AG04449 (cell line): ENCODE measurements at regions not wholly inside any gene's neighbourhood (a gene's known extent, or its start where the extent isn't known, plus 50 kb on each side); places are given as distances from the start of the nearest gene placed in this dataset.

Experiments
- CTCF ChIA-PET: fragments of 350-600 bp; formaldehyde crosslinking; extraction: SDS; loops from one replicate; lab custom pipeline; 2021; ENCODE audit warnings: antibody characterized with exemption; lab: Yijun Ruan, JAX
- POLR2A ChIA-PET: fragments of 400-600, 350-600 bp; formaldehyde crosslinking; extraction: SDS; loops from one replicate; lab custom pipeline; 2020; ENCODE audit warnings: antibody characterized with exemption, inconsistent platforms; lab: Yijun Ruan, JAX
- DNase-seq: peaks from one replicate; pipeline ENCODE4 v3.0.0-alpha.2; 2010; ENCODE audit warnings: low read depth, low spot score
- H3K4me3 ChIP-seq: 2 replicates; pipeline ENCODE4 v1.5.1; 2011; ENCODE audit warnings: low read depth, mild to moderate bottlenecking, control low read depth, low read length
- TF ChIP-seq, protein P1 (sequence below): IDR thresholded peaks from one replicate; pipeline ENCODE4 v1.5.1; 2011; ENCODE audit warnings: mild to moderate bottlenecking, moderate library complexity, low read length, control low read depth, inconsistent platforms; ENCODE audit not compliant: insufficient read depth; ENCODE audit errors: missing control alignments

GRCh38 chr15:100783760-100784492, 95.7 kb upstream of the ALDH1A3 start:
- DNase-seq: no peak

DNA sequence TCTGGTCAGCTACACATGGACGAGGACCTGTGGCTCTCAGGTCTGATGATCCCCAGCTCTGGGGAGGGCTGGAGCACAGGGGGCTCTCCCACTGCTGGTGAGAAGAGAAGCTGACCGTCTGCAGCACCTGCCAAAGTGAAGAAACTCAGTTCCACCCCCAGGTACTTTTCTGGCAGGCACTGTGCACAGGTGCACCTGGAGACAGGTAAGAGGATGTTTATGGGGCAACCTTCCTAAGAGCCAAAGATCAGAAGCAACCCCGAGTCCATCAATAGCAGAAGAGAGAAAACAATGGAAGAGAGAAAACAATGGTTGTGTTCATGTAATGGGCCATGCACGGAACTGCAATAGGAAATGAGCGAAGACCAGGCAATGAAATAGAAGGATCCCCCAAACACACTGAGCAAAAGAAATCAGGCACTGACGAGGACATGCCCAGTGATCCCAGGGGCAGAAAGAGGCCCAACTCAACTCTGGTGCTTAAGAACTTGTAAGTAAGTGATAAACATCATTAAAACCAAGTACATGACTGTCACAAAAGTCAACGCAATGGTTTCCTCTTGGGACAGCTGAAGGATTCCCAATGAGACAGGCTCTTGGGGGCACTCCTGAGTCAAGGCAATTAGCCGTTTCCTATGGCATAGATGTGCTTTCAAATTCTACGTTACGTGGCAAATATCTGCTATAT, 95.0 kb upstream of the ALDH1A3 start:
- no peak for DNase-seq
- no peak overlapping the region for H3K4me3 ChIP-seq
- ChIA-PET POLR2A (no interaction called here), CTCF (interaction anchor here (0.8 to 1.5 kb wide), 3 partner anchors 7 to 9 kb away, joined by 3 to 4 read pairs (median 4); no protein-coding TSS in a partner anchor)
- TF ChIP-seq, protein P1, sequence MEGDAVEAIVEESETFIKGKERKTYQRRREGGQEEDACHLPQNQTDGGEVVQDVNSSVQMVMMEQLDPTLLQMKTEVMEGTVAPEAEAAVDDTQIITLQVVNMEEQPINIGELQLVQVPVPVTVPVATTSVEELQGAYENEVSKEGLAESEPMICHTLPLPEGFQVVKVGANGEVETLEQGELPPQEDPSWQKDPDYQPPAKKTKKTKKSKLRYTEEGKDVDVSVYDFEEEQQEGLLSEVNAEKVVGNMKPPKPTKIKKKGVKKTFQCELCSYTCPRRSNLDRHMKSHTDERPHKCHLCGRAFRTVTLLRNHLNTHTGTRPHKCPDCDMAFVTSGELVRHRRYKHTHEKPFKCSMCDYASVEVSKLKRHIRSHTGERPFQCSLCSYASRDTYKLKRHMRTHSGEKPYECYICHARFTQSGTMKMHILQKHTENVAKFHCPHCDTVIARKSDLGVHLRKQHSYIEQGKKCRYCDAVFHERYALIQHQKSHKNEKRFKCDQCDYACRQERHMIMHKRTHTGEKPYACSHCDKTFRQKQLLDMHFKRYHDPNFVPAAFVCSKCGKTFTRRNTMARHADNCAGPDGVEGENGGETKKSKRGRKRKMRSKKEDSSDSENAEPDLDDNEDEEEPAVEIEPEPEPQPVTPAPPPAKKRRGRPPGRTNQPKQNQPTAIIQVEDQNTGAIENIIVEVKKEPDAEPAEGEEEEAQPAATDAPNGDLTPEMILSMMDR: no peak

More at GRCh38 chr15:100783760-100784492, 95.7 kb upstream of the ALDH1A3 start:
- ChIA-PET CTCF (interaction anchor here (0.8 kb wide), 1 partner anchor 9 kb away, joined by 4 read pairs; no protein-coding TSS in a partner anchor), POLR2A (no interaction called here)
- TF ChIP-seq, protein P1: no peak
- no peak overlapping the region for H3K4me3 ChIP-seq

- TF ChIP-seq, protein P1: no peak
- no peak overlapping the region for H3K4me3 ChIP-seq
- ChIA-PET CTCF (interaction anchor here (0.6 to 1.5 kb wide), 3 partner anchors 8 to 158 kb away, joined by 3 to 4 read pairs (median 3); no protein-coding TSS in a partner anchor), POLR2A (no interaction called here)
- no peak for DNase-seq
These were observed 94.2 kb upstream of the ALDH1A3 start for GRCh38 chr15:100785181-100786138.

- ChIA-PET CTCF (no interaction called here), POLR2A (no interaction called here)
- H3K4me3 ChIP-seq: no peak overlapping the region
- TF ChIP-seq, protein P1: no peak
- DNase-seq: no peak
These were observed 93.5 kb upstream of the ALDH1A3 start for GRCh38 chr15:100786139-100786531.

- no peak overlapping the region for H3K4me3 ChIP-seq
- DNase-seq: no peak
- CTCF ChIA-PET: no interaction called here
- TF ChIP-seq, protein P1: no peak
- POLR2A ChIA-PET: no interaction called here
These were observed 92.6 kb upstream of the ALDH1A3 start for GRCh38 chr15:100786901-100787566.
